Endothelial cell of umbilical vein (primary cell): ENCODE measurements at regions not wholly inside any gene's neighbourhood (a gene's known extent, or its start where the extent isn't known, plus 50 kb on each side); places are given as distances from the start of the nearest gene placed in this dataset.

Experiments
- BruUV-seq: library from RNA; stranded (reverse); fragments of 400-500 nt; replicated peaks from 2 replicates; lab custom pipeline; 2021; lab: Mats Ljungman, UMichigan
- CTCF ChIA-PET: fragments of 300-600, 350-600 bp; sonication (Branson Sonifier 250); formaldehyde crosslinking; loops from one replicate; lab custom pipeline; 2021; ENCODE audit warnings: antibody characterized with exemption, inconsistent platforms; lab: Charles Lee
- POLR2A ChIA-PET: fragments of 300-600, 350-600 bp; sonication (Branson Sonifier 250); formaldehyde crosslinking; loops from one replicate; lab custom pipeline; 2021; ENCODE audit warnings: antibody characterized with exemption, inconsistent platforms; lab: Charles Lee
- DNase-seq: peaks from one replicate; pipeline ENCODE4 v3.0.0-alpha.2; 2011; ENCODE audit warnings: low read depth, low spot score
- FAIRE-seq: peaks from 2 replicates; lab custom pipeline; 2011; peaks lifted over from hg19 to GRCh38; lab: Jason Lieb, UNC
- H2AFZ ChIP-seq: 2 replicates; pipeline ENCODE4 v1.6.0; 2012; ENCODE audit warnings: low read depth, low read length, control low read depth, inconsistent platforms
- H3K27ac ChIP-seq: 2 replicates; pipeline ENCODE4 v1.5.1; 2011; ENCODE audit warnings: low read depth, mild to moderate bottlenecking, control low read depth, low read length, moderate library complexity; ENCODE audit not compliant: insufficient read depth
- H3K27me3 ChIP-seq, 2 experiments: 2 replicates each; pipeline versions ENCODE4 v1.6.0 to v1.6.1; 2011; ENCODE audit warnings: low read length in 2 of 2, mixed read lengths in 1 of 2; ENCODE audit not compliant: control insufficient read depth in 2 of 2, insufficient read depth in 2 of 2
- H3K36me3 ChIP-seq, 2 experiments: 2 replicates in 1 of 2; 3 replicates in 1 of 2; pipeline ENCODE4 v1.5.1; 2011; ENCODE audit warnings: low read length in 2 of 2, mild to moderate bottlenecking in 1 of 2, moderate library complexity in 1 of 2; ENCODE audit not compliant: control insufficient read depth in 2 of 2, insufficient read depth in 2 of 2; ENCODE audit errors: extremely low read depth in 1 of 2
- H3K4me1 ChIP-seq: 3 replicates; pipeline ENCODE4 v1.5.1; 2011; ENCODE audit warnings: mild to moderate bottlenecking, low read length; ENCODE audit not compliant: control insufficient read depth, insufficient read depth; ENCODE audit errors: extremely low read depth
- H3K4me2 ChIP-seq: 2 replicates; pipeline ENCODE4 v1.6.1; 2011; ENCODE audit warnings: low read length, control low read depth, mixed read lengths; ENCODE audit not compliant: insufficient read depth
- H3K4me3 ChIP-seq, 3 experiments: fragments of 200-600 bp in 1 of 3; sonication (generic), shearing (Covaris generic) in 1 of 3; replicated peaks in 1 of 3; 2 replicates each; pipeline ENCODE4 v1.5.1; 2011 to 2016; ENCODE audit warnings: control low read depth in 3 of 3, low read length in 3 of 3, mild to moderate bottlenecking in 2 of 3, inconsistent platforms in 1 of 3, low read depth in 1 of 3, moderate library complexity in 1 of 3; ENCODE audit not compliant: insufficient read depth in 1 of 3
- H3K79me2 ChIP-seq: 2 replicates; pipeline ENCODE4 v1.6.0; 2012; ENCODE audit warnings: low read length, inconsistent platforms; ENCODE audit not compliant: control insufficient read depth, insufficient read depth
- H3K9ac ChIP-seq: replicated peaks from 2 replicates; pipeline ENCODE3; 2011; ENCODE audit warnings: low read length, control low read depth; ENCODE audit not compliant: insufficient read depth; ENCODE audit errors: extremely low read depth
- H3K9me1 ChIP-seq: replicated peaks from 3 replicates; pipeline ENCODE4 v1.6.0; 2011; ENCODE audit warnings: mild to moderate bottlenecking, low read length; ENCODE audit not compliant: control insufficient read depth, insufficient read depth; ENCODE audit errors: extremely low read depth
- H3K9me3 ChIP-seq: replicated peaks from 2 replicates; pipeline ENCODE4 v1.5.1; 2012; ENCODE audit warnings: low read length, inconsistent platforms; ENCODE audit not compliant: control insufficient read depth, insufficient read depth
- H4K20me1 ChIP-seq: replicated peaks from 2 replicates; pipeline ENCODE3; 2011; ENCODE audit warnings: mild to moderate bottlenecking, low read length; ENCODE audit not compliant: control insufficient read depth, insufficient read depth; ENCODE audit errors: extremely low read depth
- EZH2 ChIP-seq: IDR thresholded peaks from 2 replicates; pipeline ENCODE4 v1.6.1; 2012; ENCODE audit warnings: borderline replicate concordance, low read depth, mild to moderate bottlenecking, moderate library complexity, low read length, inconsistent platforms; ENCODE audit not compliant: severe bottlenecking
- FOS ChIP-seq: IDR thresholded peaks from 2 replicates; pipeline ENCODE4 v1.6.1; 2011; ENCODE audit warnings: mild to moderate bottlenecking, low read length, moderate library complexity, borderline replicate concordance; ENCODE audit not compliant: insufficient read depth
- GATA2 ChIP-seq: IDR thresholded peaks from 2 replicates; pipeline ENCODE4 v1.7.0; 2011; ENCODE audit warnings: low read depth, mild to moderate bottlenecking, moderate library complexity, mixed read lengths, low read length; ENCODE audit not compliant: insufficient read length, insufficient read depth
- JUN ChIP-seq: IDR thresholded peaks from 2 replicates; pipeline ENCODE4 v1.6.1; 2011; ENCODE audit warnings: borderline replicate concordance, low read depth; ENCODE audit not compliant: insufficient read length, insufficient read depth
- MAX ChIP-seq: IDR thresholded peaks from 2 replicates; pipeline ENCODE4 v1.6.1; 2011; ENCODE audit not compliant: insufficient read depth, insufficient read length
- MYC ChIP-seq: IDR thresholded peaks from one replicate; pipeline ENCODE4 v1.6.1; 2011; ENCODE audit warnings: mild to moderate bottlenecking, low read depth, low read length
- POLR2A ChIP-seq: IDR thresholded peaks from 2 replicates; pipeline ENCODE4 v1.6.1; 2012; ENCODE audit warnings: low read depth, mild to moderate bottlenecking, control low read depth, low read length
- dilution Hi-C: fragments of 300-500 bp; cut with MboI; formaldehyde crosslinking; loops from one replicate; pipeline ENCODE4 v1.15.0; 2019; ENCODE audit warnings: low sequenced_read_pairs; ENCODE audit not compliant: extremely low pct_ligation_motif_present
- intact Hi-C: fragments of 100-400 bp; cut with micrococcal nuclease; formaldehyde crosslinking; loops from one replicate; pipeline ENCODE4 v1.10.0; 2022

- dilution Hi-C loops (no loop called here), intact Hi-C loops (no loop called here)
- Histone ChIP-seq H3K36me3 (no peaks in the 10 kb centered on the region), H3K9me3 (no peaks in the 10 kb centered on the region), H4K20me1 (no peaks in the 10 kb centered on the region), H3K4me3 (no peak overlapping the region), H3K9me1 (no peaks in the 10 kb centered on the region), H3K27me3 (no peaks in the 10 kb centered on the region), H3K79me2 (no peaks in the 10 kb centered on the region), H3K27ac (no peak overlapping the region), H2AFZ (no peak overlapping the region), H3K4me2 (no peak overlapping the region), H3K9ac (no peak overlapping the region), H3K4me1 (peaks cover 32% of the 10 kb centered on the region)
- CTCF ChIA-PET: interaction anchor here (1.3 to 1.4 kb wide), 2 partner anchors 25 to 384 kb away, joined by 3 to 4 read pairs; no protein-coding TSS in a partner anchor
- TF ChIP-seq EZH2: no peak
- no peak for TF ChIP-seq FOS
- TF ChIP-seq JUN: no peak
- TF ChIP-seq POLR2A: no peak
- no peak for TF ChIP-seq MAX
- no peak for TF ChIP-seq GATA2
- no peak for TF ChIP-seq MYC
- BruUV-seq: no TSS peak
- DNase-seq: no peak
- POLR2A ChIA-PET: no interaction called here
- FAIRE-seq: no peak
Measured at GRCh38 chr2:100202567-100202966, 60.2 kb upstream of the AFF3 start.

GRCh38 chr2:100200985-100201384 lies 58.6 kb upstream of the AFF3 start:
- Histone ChIP-seq H3K9ac (peak overlapping the region; percentile 18), H3K27me3 (no peaks in the 10 kb centered on the region), H3K79me2 (no peaks in the 10 kb centered on the region), H3K4me3 (no peak overlapping the region), H3K27ac (peak overlapping the region; percentile 77), H2AFZ (peak overlapping the region; percentile 60), H4K20me1 (no peaks in the 10 kb centered on the region), H3K9me3 (no peaks in the 10 kb centered on the region), H3K36me3 (no peaks in the 10 kb centered on the region), H3K4me1 (peaks cover 37% of the 10 kb centered on the region), H3K9me1 (no peaks in the 10 kb centered on the region), H3K4me2 (peak overlapping the region; percentile 57)
- FAIRE-seq (peak; percentile 72), DNase-seq (peak; percentile 66)
- TF ChIP-seq JUN (peak; percentile 59), MAX (no peak), FOS (peak; percentile 79)
- ChIA-PET CTCF (interaction anchor here (1.2 to 1.9 kb wide), 3 partner anchors 21 to 62 kb away, joined by 4 to 7 read pairs (median 6); no protein-coding TSS in a partner anchor), POLR2A (no interaction called here)
- BruUV-seq: no TSS peak
- dilution Hi-C loops: no loop called here
- intact Hi-C loops: loop anchor here (2.0 kb wide), 1 partner anchor 22 kb away; no protein-coding TSS in a partner anchor
